GM12878 (cell line): ENCODE measurements at regions not wholly inside any gene's neighbourhood (a gene's known extent, or its start where the extent isn't known, plus 50 kb on each side); places are given as distances from the start of the nearest gene placed in this dataset.

ENCODE experiments used
- ATAC-seq: fragments of 200-7000 bp; cut with Tn5 transposase; 3 replicates; pipeline ENCODE4 v1.9.1; 2020; ENCODE audit warnings: mild to moderate bottlenecking, moderate library complexity
- BruUV-seq: library from RNA; stranded (reverse); fragments of 400-500 nt; replicated peaks from 2 replicates; lab custom pipeline; 2021; lab: Mats Ljungman, UMichigan
- CTCF ChIA-PET: fragments of 300-600 bp; sonication (Branson Sonifier 250); formaldehyde crosslinking; extraction: SDS; loops from one replicate; lab custom pipeline; 2021; ENCODE audit warnings: inconsistent platforms; lab: Yijun Ruan, JAX
- POLR2A ChIA-PET: fragments of 350-600 bp; formaldehyde crosslinking; extraction: SDS; loops from one replicate; lab custom pipeline; 2021; ENCODE audit warnings: inconsistent platforms; lab: Charles Lee
- RAD21 ChIA-PET: fragments of 300-600 bp; sonication (Branson Sonifier 250); formaldehyde crosslinking; loops from one replicate; lab custom pipeline; 2023; ENCODE audit warnings: antibody characterized with exemption; ENCODE audit not compliant: unreplicated experiment; lab: Charles Lee
- SMC1A ChIA-PET: fragments of 300-600 bp; sonication (Branson Sonifier 250); formaldehyde crosslinking; loops from one replicate; lab custom pipeline; 2023; ENCODE audit not compliant: unreplicated experiment, uncharacterized antibody; lab: Charles Lee
- DNase-seq: peaks from one replicate; pipeline ENCODE4 v3.0.0-alpha.2; 2011; ENCODE audit warnings: low read depth, low spot score
- FAIRE-seq: peaks from 3 replicates; lab custom pipeline; 2011; peaks lifted over from hg19 to GRCh38; lab: Jason Lieb, UNC
- H2AFZ ChIP-seq: 2 replicates; pipeline ENCODE4 v1.6.0; 2011; ENCODE audit warnings: low read depth, low read length, control low read depth; ENCODE audit not compliant: control insufficient read depth
- H3K27ac ChIP-seq: 2 replicates; pipeline ENCODE4 v1.5.1; 2011; ENCODE audit warnings: control low read depth; ENCODE audit not compliant: control insufficient read depth, insufficient read depth
- H3K27me3 ChIP-seq, 2 experiments: replicated peaks in 1 of 2; 2 replicates each; pipeline versions ENCODE4 v1.6.0 to v1.6.1; 2011; ENCODE audit warnings: low read length in 1 of 2; ENCODE audit not compliant: control insufficient read depth in 2 of 2, insufficient read depth in 2 of 2
- H3K36me3 ChIP-seq, 2 experiments: 2 replicates each; pipeline ENCODE4 v1.5.1; 2011; ENCODE audit warnings: low read length in 1 of 2; ENCODE audit not compliant: control insufficient read depth in 2 of 2, insufficient read depth in 2 of 2
- H3K4me1 ChIP-seq: 2 replicates; pipeline ENCODE4 v1.6.1; 2011; ENCODE audit warnings: mild to moderate bottlenecking, low read length, moderate library complexity, mixed read lengths; ENCODE audit not compliant: control insufficient read depth, insufficient read depth
- H3K4me2 ChIP-seq: 2 replicates; pipeline ENCODE4 v1.6.0; 2011; ENCODE audit warnings: control low read depth; ENCODE audit not compliant: control insufficient read depth, insufficient read depth
- H3K4me3 ChIP-seq: fragments of 200-600 bp; sonication (generic); 2 replicates; pipeline ENCODE4 v1.5.1; 2016
- H3K79me2 ChIP-seq: 2 replicates; pipeline ENCODE4 v1.6.0; 2011; ENCODE audit warnings: low read length; ENCODE audit not compliant: control insufficient read depth, insufficient read depth
- H3K9ac ChIP-seq: 2 replicates; pipeline ENCODE4 v1.8.0; 2011; ENCODE audit warnings: low read length, control low read depth, mixed read lengths; ENCODE audit not compliant: control insufficient read depth, insufficient read depth
- H3K9me3 ChIP-seq: replicated peaks from 3 replicates; pipeline ENCODE4 v1.5.1; 2011; ENCODE audit warnings: mild to moderate bottlenecking, low read length; ENCODE audit not compliant: control insufficient read depth, insufficient read depth
- H4K20me1 ChIP-seq: 2 replicates; pipeline ENCODE4 v1.6.0; 2011; ENCODE audit not compliant: control insufficient read depth, insufficient read depth
- BCLAF1 ChIP-seq: fragments of 450-650 bp; IDR thresholded peaks from 2 replicates; pipeline ENCODE4 v1.6.1; 2017; ENCODE audit warnings: antibody characterized with exemption, mild to moderate bottlenecking, moderate library complexity
- BHLHE40 ChIP-seq, 2 experiments: fragments of 450-650 bp in 1 of 2; IDR thresholded peaks; 2 replicates each; pipeline ENCODE4 v1.6.1; 2011 to 2017; ENCODE audit warnings: low read depth in 2 of 2, borderline replicate concordance in 1 of 2, improper control_type of control experiment in 1 of 2, low read length in 1 of 2, mild to moderate bottlenecking in 1 of 2
- CBFB ChIP-seq: IDR thresholded peaks from 2 replicates; pipeline ENCODE4 v1.6.1; 2016; ENCODE audit warnings: antibody characterized with exemption, low read depth
- CHD1 ChIP-seq: IDR thresholded peaks from 2 replicates; pipeline ENCODE4 v1.6.1; 2012; ENCODE audit warnings: low read depth, low read length, improper control_type of control experiment
- CREM ChIP-seq: IDR thresholded peaks from 2 replicates; pipeline ENCODE4 v1.6.1; 2014; ENCODE audit warnings: antibody characterized with exemption, low read depth
- MAX ChIP-seq: IDR thresholded peaks from 2 replicates; pipeline ENCODE4 v1.6.1; 2012; ENCODE audit warnings: low read depth, low read length, improper control_type of control experiment
- MLLT1 ChIP-seq: fragments of 450-650 bp; IDR thresholded peaks from 2 replicates; pipeline ENCODE4 v1.6.1; 2016; ENCODE audit warnings: mild to moderate bottlenecking
- NFXL1 ChIP-seq: fragments of 450-650 bp; IDR thresholded peaks from 2 replicates; pipeline ENCODE4 v1.6.1; 2017; ENCODE audit warnings: antibody characterized with exemption, mild to moderate bottlenecking, borderline replicate concordance
- NR2F1 ChIP-seq: fragments of 450-650 bp; conservative IDR thresholded peaks from 2 replicates; pipeline ENCODE4 v1.6.1; 2017; ENCODE audit warnings: mild to moderate bottlenecking
- NRF1 ChIP-seq: conservative IDR thresholded peaks from 2 replicates; pipeline ENCODE4 v1.6.1; 2011; ENCODE audit warnings: mild to moderate bottlenecking, low read depth, low read length, improper control_type of control experiment
- PML ChIP-seq: IDR thresholded peaks from 2 replicates; pipeline ENCODE4 v1.6.1; 2012; ENCODE audit warnings: low read length, inconsistent platforms
- SIN3A ChIP-seq: IDR thresholded peaks from 2 replicates; pipeline ENCODE4 v1.6.1; 2012; ENCODE audit warnings: low read depth, low read length, improper control_type of control experiment
- SREBF2 ChIP-seq: IDR thresholded peaks from 2 replicates; pipeline ENCODE4 v1.6.1; 2012; ENCODE audit warnings: mild to moderate bottlenecking, low read length
- SRF ChIP-seq, 2 experiments: IDR thresholded peaks; 2 replicates each; pipeline ENCODE4 v1.6.1; 2011; ENCODE audit warnings: low read depth in 2 of 2, low read length in 2 of 2, mild to moderate bottlenecking in 1 of 2, moderate library complexity in 1 of 2
- STAT3 ChIP-seq: IDR thresholded peaks from 2 replicates; pipeline ENCODE4 v1.6.1; 2011; ENCODE audit warnings: low read depth, low read length, improper control_type of control experiment
- ZSCAN29 ChIP-seq: fragments of 450-650 bp; IDR thresholded peaks from 2 replicates; pipeline ENCODE4 v1.6.1; 2017; ENCODE audit warnings: mild to moderate bottlenecking, moderate library complexity
- WGBS: methylation state at CpG from one replicate; pipeline ENCODE4 v1.1.6; 2016; ENCODE audit warnings: low lambda C conversion rate; ENCODE audit not compliant: insufficient replicate concordance, insufficient coverage; ENCODE audit errors: missing lambda C conversion rate; 5-methylcytosine and 5-hydroxymethylcytosine counted together
- in situ Hi-C: fragments of 300-500 bp; cut with MboI; formaldehyde crosslinking; loops from 9 replicates; pipeline ENCODE4 v1.14.3; 2018; ENCODE audit warnings: mixed read lengths
- intact Hi-C: fragments of 100-400 bp; cut with micrococcal nuclease; formaldehyde crosslinking; loops from one replicate; pipeline ENCODE4 v1.14.2; 2022; ENCODE audit not compliant: unreplicated experiment

- H3K4me1 ChIP-seq, result no peaks in the 10 kb centered on the region
- H3K9me3 ChIP-seq, result no peaks in the 10 kb centered on the region; the same call in 2 of the 3 replicates
- ChIA-PET POLR2A (no interaction called here), CTCF (no interaction called here), SMC1A (no interaction called here), RAD21 (no interaction called here)
- FAIRE-seq (no peak), DNase-seq (no peak), ATAC-seq (no peak)
- intact Hi-C loops, result no loop called here
- H3K27ac ChIP-seq, result no peak overlapping the region
- no peaks in the 10 kb centered on the region for H4K20me1 ChIP-seq
- no peaks in the 10 kb centered on the region for H3K36me3 ChIP-seq
- H3K4me2 ChIP-seq, result no peak overlapping the region
- H3K4me3 ChIP-seq, result no peak overlapping the region
- in situ Hi-C loops, result no loop called here
- H3K9ac ChIP-seq, result no peak overlapping the region
- H3K79me2 ChIP-seq, result no peaks in the 10 kb centered on the region
- H3K27me3 ChIP-seq, result no peaks in the 10 kb centered on the region
- no TSS peak for BruUV-seq
- H2AFZ ChIP-seq, result no peak overlapping the region
- no peak for TF ChIP-seq CREM
- TF ChIP-seq STAT3, result no peak
- TF ChIP-seq MAX, result no peak
- TF ChIP-seq, all 136 proteins: peak for 0
These were observed 1824.2 kb downstream of the OLFM4 start for GRCh38 chr13:54852831-54853230.

- no peaks in the 10 kb centered on the region for H3K4me1 ChIP-seq
- WGBS, result 0% methylated on average over 1 of the region's 1 CpG
- H3K4me3 ChIP-seq, result no peak overlapping the region
- H2AFZ ChIP-seq, result no peak overlapping the region
- no peak overlapping the region for H3K9ac ChIP-seq
- SMC1A ChIA-PET, result no interaction called here
- ATAC-seq (no peak), DNase-seq (no peak)
- H4K20me1 ChIP-seq, result no peaks in the 10 kb centered on the region
- RAD21 ChIA-PET, result no interaction called here
- no peak overlapping the region for H3K4me2 ChIP-seq
- TF ChIP-seq CHD1 (no peak), NFXL1 (no peak), PML (no peak), MLLT1 (no peak), SREBF2 (no peak), CBFB (no peak), SRF (IDR thresholded peaks at IDR 0.05; ENCODE audit: low read depth in 2 of 2, low read length in 2 of 2) (no peak), ZSCAN29 (no peak), BHLHE40 (IDR thresholded peaks at IDR 0.05; ENCODE audit: borderline replicate concordance in 1 of 2, low read depth in 2 of 2, low read length in 1 of 2) (no peak), BCLAF1 (no peak), NRF1 (no peak), NR2F1 (no peak), SIN3A (no peak)
- TF ChIP-seq, all 136 proteins: peak for 0
- no peak overlapping the region for H3K27ac ChIP-seq
- CTCF ChIA-PET, result interaction anchor here (0.6 kb wide), 1 partner anchor 25 kb away, joined by 3 read pairs; no protein-coding TSS in a partner anchor
- H3K9me3 ChIP-seq, result no peaks in the 10 kb centered on the region
- no peaks in the 10 kb centered on the region for H3K36me3 ChIP-seq
- intact Hi-C loops, result no loop called here
- POLR2A ChIA-PET, result no interaction called here
- FAIRE-seq, result no peak
- in situ Hi-C loops, result no loop called here
- BruUV-seq, result no TSS peak
- no peaks in the 10 kb centered on the region for H3K79me2 ChIP-seq
- no peaks in the 10 kb centered on the region for H3K27me3 ChIP-seq
These were observed 1831.2 kb downstream of the OLFM4 start for GRCh38 chr13:54859827-54860226.
